ENCODE measurements at regions not wholly inside any gene's neighbourhood (a gene's known extent, or its start where the extent isn't known, plus 50 kb on each side); places are given as distances from the start of the nearest gene placed in this dataset.

DNA sequence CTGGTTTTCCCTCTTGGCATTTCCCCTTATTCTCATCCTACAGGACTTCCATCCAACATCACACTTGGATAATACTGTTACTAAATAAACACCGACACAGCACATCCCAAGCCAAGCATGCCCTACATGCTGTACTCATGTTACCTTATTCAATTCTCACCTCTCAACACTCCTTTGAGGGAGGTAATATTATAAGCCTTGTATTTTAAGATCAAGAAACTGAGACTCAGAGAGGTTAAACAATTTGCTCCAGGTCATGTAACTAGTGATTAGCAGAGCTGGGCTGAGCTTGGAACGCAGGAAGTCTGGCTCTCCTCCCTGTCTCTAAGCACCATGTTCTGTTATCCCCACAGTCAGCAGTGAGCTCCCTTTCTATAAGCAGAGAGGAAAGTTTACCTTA, 333.6 kb upstream of the IGFBP7 start:
- Histone ChIP-seq H3K4me3 (ENCODE audit: low read length) (no peak overlapping the region), H3K27me3 (ENCODE audit: insufficient read depth, low read length) (no peaks in the 10 kb centered on the region), H3K9ac (ENCODE audit: low read depth, low read length) (no peak overlapping the region), H3K4me1 (ENCODE audit: insufficient read depth, low read length) (no peaks in the 10 kb centered on the region), H3K27ac (ENCODE audit: low read depth, low read length) (no peak overlapping the region), H3K9me3 (ENCODE audit: insufficient read depth, low read depth, low read length) (no peaks in the 10 kb centered on the region), H3K36me3 (ENCODE audit: insufficient read depth, low read length) (no peaks in the 10 kb centered on the region)
- WGBS: 95% methylated on average over 2 of the region's 2 CpGs

DNA sequence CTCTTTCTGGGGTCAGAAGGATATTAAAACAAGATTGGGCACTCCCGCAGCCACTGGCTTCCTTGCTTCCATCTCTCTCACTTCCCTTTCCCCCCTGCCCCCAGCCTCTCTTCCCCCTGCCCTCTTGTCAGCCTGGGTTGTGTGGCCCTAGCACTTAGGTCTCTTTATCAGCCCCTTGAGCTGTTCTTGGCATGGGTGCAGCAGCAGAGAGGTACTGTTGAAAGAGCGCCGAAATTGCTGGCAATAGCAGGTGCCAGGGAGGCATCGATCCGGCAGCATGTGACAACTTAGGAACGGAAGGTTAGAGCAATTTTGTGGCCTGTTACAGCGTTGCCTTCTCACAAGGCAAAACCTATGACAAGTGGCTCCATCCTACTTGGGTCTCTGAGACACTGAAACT, 333.1 kb upstream of the IGFBP7 start:
- H3K9ac ChIP-seq (ENCODE audit: low read depth, low read length): no peak overlapping the region
- H3K4me1 ChIP-seq (ENCODE audit: insufficient read depth, low read length): no peaks in the 10 kb centered on the region
- H3K27ac ChIP-seq (ENCODE audit: low read depth, low read length): no peak overlapping the region
- H3K36me3 ChIP-seq (ENCODE audit: insufficient read depth, low read length): no peaks in the 10 kb centered on the region
- H3K9me3 ChIP-seq (ENCODE audit: insufficient read depth, low read depth, low read length): no peaks in the 10 kb centered on the region
- H3K27me3 ChIP-seq (ENCODE audit: insufficient read depth, low read length): no peaks in the 10 kb centered on the region
- WGBS: 91% methylated on average over 7 of the region's 7 CpGs
- no peak overlapping the region for H3K4me3 ChIP-seq (ENCODE audit: low read length)

- 37% methylated on average over 4 of the region's 4 CpGs for WGBS
- H3K9me3 ChIP-seq (ENCODE audit: insufficient read depth, low read depth, low read length): no peaks in the 10 kb centered on the region
- H3K4me3 ChIP-seq (ENCODE audit: low read length): no peak overlapping the region
- no peaks in the 10 kb centered on the region for H3K36me3 ChIP-seq (ENCODE audit: insufficient read depth, low read length)
- H3K27me3 ChIP-seq (ENCODE audit: insufficient read depth, low read length): no peaks in the 10 kb centered on the region
- H3K4me1 ChIP-seq (ENCODE audit: insufficient read depth, low read length): no peaks in the 10 kb centered on the region
- H3K27ac ChIP-seq (ENCODE audit: low read depth, low read length): no peak overlapping the region
- H3K9ac ChIP-seq (ENCODE audit: low read depth, low read length): no peak overlapping the region
Measured at GRCh38 chr4:57442831-57443291, 332.7 kb upstream of the IGFBP7 start.

DNA sequence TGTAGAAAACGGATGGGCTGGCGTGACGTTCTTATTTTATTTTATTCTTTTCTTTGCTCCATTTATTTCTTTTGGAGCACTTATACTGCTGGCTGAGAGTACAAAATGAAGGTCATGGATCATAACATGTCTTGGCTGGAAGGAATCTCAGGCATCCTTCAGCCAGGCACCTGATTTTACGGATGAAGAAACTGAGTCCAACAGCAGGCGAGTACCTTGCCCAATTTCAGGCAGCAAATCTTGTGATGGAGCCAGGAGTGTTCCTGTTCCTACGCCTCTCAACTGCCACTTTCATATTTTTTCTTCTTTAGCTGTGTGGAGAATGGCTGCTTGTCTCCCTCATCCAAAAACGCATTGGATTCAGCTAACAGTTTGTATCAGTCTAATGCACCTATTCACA, 332.1 kb upstream of the IGFBP7 start:
- WGBS: 55% methylated on average over 5 of the region's 7 CpGs
- no peak overlapping the region for H3K4me3 ChIP-seq (ENCODE audit: low read length)
- no peaks in the 10 kb centered on the region for H3K27me3 ChIP-seq (ENCODE audit: insufficient read depth, low read length)

DNA sequence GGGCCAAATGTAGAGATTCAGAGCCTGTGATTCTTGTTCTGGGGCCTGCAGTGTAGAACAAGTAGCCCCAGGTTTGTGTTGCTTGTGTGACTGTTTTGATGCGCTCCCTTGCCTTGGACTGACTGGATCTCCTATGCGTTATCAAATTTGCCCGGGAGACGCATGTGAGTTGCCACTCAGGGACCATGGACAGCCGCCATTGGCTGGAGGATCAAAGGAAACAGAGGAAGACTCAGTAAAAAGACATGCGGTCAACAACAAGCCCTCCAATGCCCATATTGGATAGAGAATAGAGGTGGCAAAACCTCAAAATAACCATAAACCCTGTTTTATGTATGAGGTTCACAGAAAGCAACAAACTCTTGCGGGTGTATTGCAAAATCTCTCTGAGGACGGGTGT, 327.5 kb upstream of the IGFBP7 start:
- Histone ChIP-seq H3K36me3 (ENCODE audit: insufficient read depth, low read length) (no peaks in the 10 kb centered on the region), H3K9ac (ENCODE audit: low read depth, low read length) (no peak overlapping the region), H3K27ac (ENCODE audit: low read depth, low read length) (no peak overlapping the region), H3K9me3 (ENCODE audit: insufficient read depth, low read depth, low read length) (no peaks in the 10 kb centered on the region), H3K4me3 (ENCODE audit: low read length) (no peak overlapping the region), H3K4me1 (ENCODE audit: insufficient read depth, low read length) (no peaks in the 10 kb centered on the region), H3K27me3 (ENCODE audit: insufficient read depth, low read length) (no peaks in the 10 kb centered on the region)
- WGBS: 91% methylated on average over 6 of the region's 8 CpGs

More for the DNA sequence above, 332.1 kb upstream of the IGFBP7 start:
- Histone ChIP-seq H3K27ac (ENCODE audit: low read depth, low read length) (no peak overlapping the region), H3K36me3 (ENCODE audit: insufficient read depth, low read length) (no peaks in the 10 kb centered on the region), H3K4me1 (ENCODE audit: insufficient read depth, low read length) (no peaks in the 10 kb centered on the region), H3K9me3 (ENCODE audit: insufficient read depth, low read depth, low read length) (no peaks in the 10 kb centered on the region), H3K9ac (ENCODE audit: low read depth, low read length) (no peak overlapping the region)

DNA sequence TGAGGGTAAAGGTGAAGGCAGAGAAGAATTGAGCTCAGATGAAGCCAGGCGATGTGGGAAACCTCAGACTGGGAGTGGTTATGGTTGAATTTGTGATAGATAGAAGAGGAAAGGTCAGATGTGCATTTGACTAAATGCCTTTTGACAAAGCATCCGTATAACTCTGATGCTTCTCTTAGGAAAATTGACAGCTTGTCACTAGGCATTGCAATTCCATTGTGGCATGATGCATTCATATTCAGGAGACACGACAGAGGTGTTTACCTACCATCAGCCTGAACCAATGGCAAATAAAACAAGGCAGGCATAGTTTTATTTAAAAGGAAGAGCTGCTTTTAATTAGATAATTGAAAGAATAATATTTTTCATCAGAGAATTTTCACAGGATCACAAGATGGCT, 325.1 kb upstream of the IGFBP7 start:
- Histone ChIP-seq H3K4me3 (ENCODE audit: low read length) (no peak overlapping the region), H3K9ac (ENCODE audit: low read depth, low read length) (no peak overlapping the region), H3K27ac (ENCODE audit: low read depth, low read length) (no peak overlapping the region), H3K27me3 (ENCODE audit: insufficient read depth, low read length) (no peaks in the 10 kb centered on the region), H3K4me1 (ENCODE audit: insufficient read depth, low read length) (no peaks in the 10 kb centered on the region), H3K36me3 (ENCODE audit: insufficient read depth, low read length) (no peaks in the 10 kb centered on the region), H3K9me3 (ENCODE audit: insufficient read depth, low read depth, low read length) (no peaks in the 10 kb centered on the region)
- WGBS: 92% methylated on average over 3 of the region's 3 CpGs

GRCh38 chr4:57430726-57431125, 320.5 kb upstream of the IGFBP7 start:
- H3K27ac ChIP-seq (ENCODE audit: low read depth, low read length): no peak overlapping the region
- no peaks in the 10 kb centered on the region for H3K27me3 ChIP-seq (ENCODE audit: insufficient read depth, low read length)
- H3K4me3 ChIP-seq (ENCODE audit: low read length): no peak overlapping the region
- H3K9ac ChIP-seq (ENCODE audit: low read depth, low read length): no peak overlapping the region
- peaks cover 4% of the 10 kb centered on the region for H3K4me1 ChIP-seq (ENCODE audit: insufficient read depth, low read length)
- no peaks in the 10 kb centered on the region for H3K9me3 ChIP-seq (ENCODE audit: insufficient read depth, low read depth, low read length)
- H3K36me3 ChIP-seq (ENCODE audit: insufficient read depth, low read length): no peaks in the 10 kb centered on the region
- 96% methylated on average over 2 of the region's 2 CpGs for WGBS

GRCh38 chr4:57426779-57427395, 316.7 kb upstream of the IGFBP7 start:
- Histone ChIP-seq H3K27me3 (ENCODE audit: insufficient read depth, low read length) (no peaks in the 10 kb centered on the region), H3K9me3 (ENCODE audit: insufficient read depth, low read depth, low read length) (peaks cover 8% of the 10 kb centered on the region; the same call in 1 of the 2 replicates), H3K27ac (ENCODE audit: low read depth, low read length) (no peak overlapping the region), H3K4me3 (ENCODE audit: low read length) (no peak overlapping the region), H3K9ac (ENCODE audit: low read depth, low read length) (no peak overlapping the region), H3K36me3 (ENCODE audit: insufficient read depth, low read length) (no peaks in the 10 kb centered on the region), H3K4me1 (ENCODE audit: insufficient read depth, low read length) (peaks cover 4% of the 10 kb centered on the region)
- 19% methylated on average over 11 of the region's 11 CpGs for WGBS

GRCh38 chr4:57425610-57426009, 315.4 kb upstream of the IGFBP7 start:
- no CpG with 5 or more reads among the region's 1 CpG for WGBS
- H3K27ac ChIP-seq (ENCODE audit: low read depth, low read length): no peak overlapping the region
- H3K36me3 ChIP-seq (ENCODE audit: insufficient read depth, low read length): no peaks in the 10 kb centered on the region
- peaks cover 9% of the 10 kb centered on the region; the same call in 1 of the 2 replicates for H3K9me3 ChIP-seq (ENCODE audit: insufficient read depth, low read depth, low read length)
- H3K4me1 ChIP-seq (ENCODE audit: insufficient read depth, low read length): peaks cover 4% of the 10 kb centered on the region
- no peak overlapping the region for H3K4me3 ChIP-seq (ENCODE audit: low read length)
- no peak overlapping the region for H3K9ac ChIP-seq (ENCODE audit: low read depth, low read length)
- H3K27me3 ChIP-seq (ENCODE audit: insufficient read depth, low read length): no peaks in the 10 kb centered on the region

DNA sequence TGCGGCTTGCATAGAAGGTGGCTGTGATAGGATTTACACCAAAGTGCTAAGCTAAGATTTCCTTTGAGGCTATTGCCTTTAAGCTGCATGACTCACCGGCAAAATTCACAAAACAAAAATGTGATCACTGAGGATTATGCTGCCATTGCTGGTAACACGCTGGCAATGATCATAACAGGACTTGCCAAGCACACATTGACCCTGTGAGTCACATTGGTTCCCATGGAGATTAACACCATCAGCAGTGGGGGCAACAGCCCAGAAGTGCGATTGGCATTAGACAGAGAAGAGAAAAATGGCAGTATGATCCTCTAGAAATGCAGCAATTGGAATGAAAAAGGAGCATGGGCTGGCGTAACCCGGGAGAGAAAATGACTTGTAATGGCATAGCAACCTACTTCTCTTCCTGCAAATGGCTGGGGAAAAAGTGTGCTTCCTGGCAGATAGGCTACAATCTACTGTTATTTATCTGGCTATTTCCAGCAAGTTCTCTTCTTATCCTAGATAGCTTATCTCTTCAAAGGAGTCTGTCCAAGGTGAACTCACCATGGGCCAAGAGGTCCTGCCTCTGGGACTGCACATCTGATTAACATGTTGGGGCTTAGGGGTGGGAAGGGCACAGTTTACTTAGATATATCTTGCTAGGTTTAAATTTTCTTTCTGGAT, 314.2 kb upstream of the IGFBP7 start:
- WGBS: 90% methylated on average over 6 of the region's 6 CpGs
- Histone ChIP-seq H3K9me3 (ENCODE audit: insufficient read depth, low read depth, low read length) (peaks cover 9% of the 10 kb centered on the region; the same call in 1 of the 2 replicates), H3K4me1 (ENCODE audit: insufficient read depth, low read length) (peaks cover 4% of the 10 kb centered on the region), H3K4me3 (ENCODE audit: low read length) (no peak overlapping the region), H3K9ac (ENCODE audit: low read depth, low read length) (no peak overlapping the region), H3K27ac (ENCODE audit: low read depth, low read length) (no peak overlapping the region), H3K36me3 (ENCODE audit: insufficient read depth, low read length) (no peaks in the 10 kb centered on the region), H3K27me3 (ENCODE audit: insufficient read depth, low read length) (no peaks in the 10 kb centered on the region)

GRCh38 chr4:57418133-57418532, 307.9 kb upstream of the IGFBP7 start:
- Histone ChIP-seq H3K9me3 (ENCODE audit: insufficient read depth, low read depth, low read length) (peaks cover 9% of the 10 kb centered on the region; the same call in 1 of the 2 replicates), H3K9ac (ENCODE audit: low read depth, low read length) (no peak overlapping the region), H3K27me3 (ENCODE audit: insufficient read depth, low read length) (no peaks in the 10 kb centered on the region), H3K36me3 (ENCODE audit: insufficient read depth, low read length) (no peaks in the 10 kb centered on the region), H3K4me1 (ENCODE audit: insufficient read depth, low read length) (no peaks in the 10 kb centered on the region), H3K27ac (ENCODE audit: low read depth, low read length) (no peak overlapping the region), H3K4me3 (ENCODE audit: low read length) (no peak overlapping the region)
- whole genome bisulfite sequencing: 83% methylated on average over 1 of the region's 1 CpG

All from HUES64 (cell line).